ENCODE measurements at regions not wholly inside any gene's neighbourhood (a gene's known extent, or its start where the extent isn't known, plus 50 kb on each side); places are given as distances from the start of the nearest gene placed in this dataset.

- Histone ChIP-seq H3K9me3 (no peaks in the 10 kb centered on the region), H3K27me3 (no peaks in the 10 kb centered on the region), H3K4me1 (no peaks in the 10 kb centered on the region), H3K27ac (no peak overlapping the region), H3K4me3 (no peak overlapping the region), H3K36me3 (no peaks in the 10 kb centered on the region)
- intact Hi-C loops (cut with DNase I; ENCODE audit: low total_unique reads) = no loop called here
- DNase-seq (no peak), ATAC-seq (no peak)
- no peak for TF ChIP-seq CTCF (IDR thresholded peaks at IDR 0.05 in 4 of 5, conservative IDR thresholded peaks at IDR 0.05 in 1 of 5)
- TF ChIP-seq POLR2A (IDR thresholded peaks at IDR 0.05) = no peak
- in situ Hi-C loops (cut with MboI; ENCODE audit: low sequenced_read_pairs in 4 of 4) = no loop called here
These were observed 223.2 kb downstream of the UQCRFS1 start for GRCh38 chr19:28989739-28990138.

- H3K4me3 ChIP-seq = no peak overlapping the region
- H3K27me3 ChIP-seq = no peaks in the 10 kb centered on the region
- in situ Hi-C loops (cut with MboI; ENCODE audit: low sequenced_read_pairs in 4 of 4) = no loop called here
- TF ChIP-seq POLR2A (IDR thresholded peaks at IDR 0.05) (no peak), CTCF (IDR thresholded peaks at IDR 0.05 in 4 of 5, conservative IDR thresholded peaks at IDR 0.05 in 1 of 5) (no peak)
- no peaks in the 10 kb centered on the region for H3K9me3 ChIP-seq
- DNase-seq (no peak), ATAC-seq (no peak)
- intact Hi-C loops (cut with DNase I; ENCODE audit: low total_unique reads) = no loop called here
- H3K27ac ChIP-seq = no peak overlapping the region
- H3K36me3 ChIP-seq = no peaks in the 10 kb centered on the region
- H3K4me1 ChIP-seq = no peaks in the 10 kb centered on the region
These were observed 224.9 kb downstream of the UQCRFS1 start for GRCh38 chr19:28988066-28988465.

- DNase-seq = no peak
- intact Hi-C loops (cut with DNase I; ENCODE audit: low total_unique reads) = no loop called here
- Histone ChIP-seq H3K4me1 (no peaks in the 10 kb centered on the region), H3K27me3 (no peaks in the 10 kb centered on the region), H3K4me3 (no peak overlapping the region), H3K9me3 (no peaks in the 10 kb centered on the region), H3K36me3 (no peaks in the 10 kb centered on the region), H3K27ac (no peak overlapping the region)
- ATAC-seq = no peak
- in situ Hi-C loops (cut with MboI; ENCODE audit: low sequenced_read_pairs in 4 of 4) = no loop called here
- TF ChIP-seq POLR2A (IDR thresholded peaks at IDR 0.05) (no peak), CTCF (IDR thresholded peaks at IDR 0.05 in 4 of 5, conservative IDR thresholded peaks at IDR 0.05 in 1 of 5) (no peak)
These were observed 225.8 kb downstream of the UQCRFS1 start for GRCh38 chr19:28987177-28987576.

GRCh38 chr19:28985201-28985600, 227.8 kb downstream of the UQCRFS1 start:
- Histone ChIP-seq H3K27me3 (peaks cover 0 to 3% (median 0%) of the 10 kb centered on the region in 3 donors), H3K9me3 (no peaks in the 10 kb centered on the region), H3K4me3 (no peak overlapping the region), H3K4me1 (no peaks in the 10 kb centered on the region), H3K36me3 (no peaks in the 10 kb centered on the region), H3K27ac (no peak overlapping the region)
- DNase-seq (no peak), ATAC-seq (no peak)
- TF ChIP-seq CTCF (IDR thresholded peaks at IDR 0.05 in 4 of 5, conservative IDR thresholded peaks at IDR 0.05 in 1 of 5) (no peak), POLR2A (IDR thresholded peaks at IDR 0.05) (no peak)
- intact Hi-C loops (cut with DNase I; ENCODE audit: low total_unique reads) = no loop called here
- in situ Hi-C loops (cut with MboI; ENCODE audit: low sequenced_read_pairs in 4 of 4) = no loop called here

GRCh38 chr19:28984315-28984714, 228.6 kb downstream of the UQCRFS1 start:
- no peak overlapping the region for H3K4me3 ChIP-seq
- no peaks in the 10 kb centered on the region for H3K36me3 ChIP-seq
- intact Hi-C loops (cut with DNase I; ENCODE audit: low total_unique reads) (no loop called here), in situ Hi-C loops (cut with MboI; ENCODE audit: low sequenced_read_pairs in 4 of 4) (no loop called here)
- TF ChIP-seq POLR2A (IDR thresholded peaks at IDR 0.05) (no peak), CTCF (IDR thresholded peaks at IDR 0.05 in 4 of 5, conservative IDR thresholded peaks at IDR 0.05 in 1 of 5) (no peak)
- H3K27me3 ChIP-seq = peaks cover 0 to 4% (median 0%) of the 10 kb centered on the region in 3 donors
- H3K27ac ChIP-seq = no peak overlapping the region
- no peaks in the 10 kb centered on the region for H3K9me3 ChIP-seq
- DNase-seq (no peak), ATAC-seq (no peak)
- H3K4me1 ChIP-seq = no peaks in the 10 kb centered on the region

All from gastrocnemius medialis (tissue), 4 donors.